ENCODE measurements at regions not wholly inside any gene's neighbourhood (a gene's known extent, or its start where the extent isn't known, plus 50 kb on each side); places are given as distances from the start of the nearest gene placed in this dataset.
A peak's percentile ranks its signal among the peaks of the same experiment; 100 is the strongest.

- TF ChIP-seq POLR2A (IDR thresholded peaks at IDR 0.05) = no peak
- TF ChIP-seq CTCF (IDR thresholded peaks at IDR 0.05) = no peak
- no peak overlapping the region for H3K27ac ChIP-seq
These were observed 149.9 kb upstream of the IL15 start for GRCh38 chr4:141486375-141486997.

GRCh38 chr4:141497627-141498026, 138.8 kb upstream of the IL15 start:
- H3K4me3 ChIP-seq (replicated peaks in 1 of 3) = no peak overlapping the region
- intact Hi-C loops (cut with DNase I) = no loop called here
- TF ChIP-seq POLR2A (IDR thresholded peaks at IDR 0.05) = no peak
- TF ChIP-seq CTCF (IDR thresholded peaks at IDR 0.05) = no peak
- H3K27ac ChIP-seq = no peak overlapping the region
- H3K36me3 ChIP-seq = no peaks in the 10 kb centered on the region
- DNase-seq = no peak
- H3K4me1 ChIP-seq = peaks cover 0 to 12% of the 10 kb centered on the region in 2 donors
- WGBS, 2 donors = 80 to 90% methylated on average over 1 of the region's 1 CpG
- no peaks in the 10 kb centered on the region for H3K9me3 ChIP-seq
- no peaks in the 10 kb centered on the region for H3K27me3 ChIP-seq

More at GRCh38 chr4:141486375-141486997, 149.9 kb upstream of the IL15 start:
- intact Hi-C loops (cut with DNase I) = no loop called here
- Histone ChIP-seq H3K4me3 (replicated peaks in 1 of 3) (no peak overlapping the region), H3K9me3 (no peaks in the 10 kb centered on the region), H3K36me3 (no peaks in the 10 kb centered on the region), H3K4me1 (peaks cover 8 to 11% of the 10 kb centered on the region in 2 donors), H3K27me3 (no peaks in the 10 kb centered on the region)
- WGBS, 2 donors = 25 to 33% methylated on average over 4 of the region's 4 CpGs
- DNase-seq = peak; percentile 59

GRCh38 chr4:141499261-141499853, 137.0 kb upstream of the IL15 start:
- H3K4me3 ChIP-seq (replicated peaks in 1 of 3) = no peak overlapping the region
- TF ChIP-seq CTCF (IDR thresholded peaks at IDR 0.05) (no peak), POLR2A (IDR thresholded peaks at IDR 0.05) (no peak)
- WGBS, 2 donors = 64 to 88% methylated on average over 3 of the region's 3 CpGs
- H3K27me3 ChIP-seq = no peaks in the 10 kb centered on the region
- no peaks in the 10 kb centered on the region for H3K9me3 ChIP-seq
- H3K27ac ChIP-seq = no peak overlapping the region
- no peaks in the 10 kb centered on the region for H3K36me3 ChIP-seq
- intact Hi-C loops (cut with DNase I) = no loop called here
- H3K4me1 ChIP-seq = peaks cover 0 to 12% of the 10 kb centered on the region in 2 donors
- DNase-seq = no peak

- no peak overlapping the region for H3K4me3 ChIP-seq (replicated peaks in 1 of 3)
- no peaks in the 10 kb centered on the region for H3K27me3 ChIP-seq
- TF ChIP-seq POLR2A (IDR thresholded peaks at IDR 0.05) (no peak), CTCF (IDR thresholded peaks at IDR 0.05) (no peak)
- no peak overlapping the region for H3K27ac ChIP-seq
- H3K9me3 ChIP-seq = no peaks in the 10 kb centered on the region
- H3K4me1 ChIP-seq = peaks cover 0 to 12% of the 10 kb centered on the region in 2 donors
- intact Hi-C loops (cut with DNase I) = no loop called here
- WGBS, 2 donors = 98 to 100% methylated on average over 1 of the region's 1 CpG
- no peaks in the 10 kb centered on the region for H3K36me3 ChIP-seq
- no peak for DNase-seq
These were observed 135.0 kb upstream of the IL15 start for GRCh38 chr4:141501395-141501794.

- H3K36me3 ChIP-seq = no peaks in the 10 kb centered on the region
- H3K9me3 ChIP-seq = no peaks in the 10 kb centered on the region
- H3K27me3 ChIP-seq = no peaks in the 10 kb centered on the region
- H3K4me1 ChIP-seq = peaks cover 0 to 7% of the 10 kb centered on the region in 2 donors
- intact Hi-C loops (cut with DNase I) = no loop called here
- no peak overlapping the region for H3K27ac ChIP-seq
- no peak overlapping the region for H3K4me3 ChIP-seq (replicated peaks in 1 of 3)
- 86 to 88% methylated on average over 3 of the region's 3 CpGs for WGBS, 2 donors
- TF ChIP-seq POLR2A (IDR thresholded peaks at IDR 0.05) (no peak), CTCF (IDR thresholded peaks at IDR 0.05) (no peak)
- no peak for DNase-seq
These were observed 134.5 kb upstream of the IL15 start for GRCh38 chr4:141501931-141502330.

Measured in thyroid gland (tissue), 4 donors.